Heart right ventricle (tissue), 16 donors: ENCODE measurements at regions not wholly inside any gene's neighbourhood (a gene's known extent, or its start where the extent isn't known, plus 50 kb on each side); places are given as distances from the start of the nearest gene placed in this dataset.

Source experiments
- ATAC-seq, 8 donors: fragments of 200-7000 bp; cut with Tn5 transposase; one replicate each; pipeline ENCODE4 v1.9.1; 2020; ENCODE audit warnings: mild to moderate bottlenecking in 8 of 8, moderate library complexity in 8 of 8, moderate number of reproducible peaks in 1 of 8
- DNase-seq, 2 donors: peaks; one replicate each; pipeline ENCODE4 v3.0.0-alpha.2; 2020
- H3K27ac ChIP-seq, 10 donors: fragments of 200-600 bp; sonication (generic) in 2 of 10; one replicate each; pipeline versions ENCODE4 v1.5.0 to v1.8.0; 2020 to 2022; ENCODE audit warnings: mild to moderate bottlenecking in 3 of 10
- H3K27me3 ChIP-seq, 7 donors: fragments of 200-600 bp; one replicate each; pipeline ENCODE4 v1.8.0; 2021 to 2022; ENCODE audit warnings: mild to moderate bottlenecking in 2 of 7
- H3K36me3 ChIP-seq, 9 donors: fragments of 200-600 bp; sonication (generic) in 1 of 9; one replicate each; pipeline versions ENCODE4 v1.5.0 to v1.8.0; 2020 to 2022; ENCODE audit warnings: mild to moderate bottlenecking in 2 of 9
- H3K4me1 ChIP-seq, 9 donors: fragments of 200-600 bp; sonication (generic) in 1 of 9; one replicate each; pipeline versions ENCODE4 v1.5.0 to v1.8.0; 2020 to 2022; ENCODE audit warnings: mild to moderate bottlenecking in 4 of 9
- H3K4me3 ChIP-seq, 10 donors: fragments of 200-600 bp; sonication (generic) in 2 of 10; one replicate each; pipeline versions ENCODE4 v1.5.0 to v1.8.0; 2020 to 2022; ENCODE audit warnings: mild to moderate bottlenecking in 7 of 10, moderate library complexity in 2 of 10
- H3K9me3 ChIP-seq, 11 donors: fragments of 200-600 bp in 10 of 11; sonication (generic) in 2 of 11; one replicate each; pipeline versions ENCODE4 v1.5.0 to v1.8.0; 2013 to 2022; ENCODE audit warnings: mild to moderate bottlenecking in 2 of 11, control low read depth in 1 of 11, moderate library complexity in 1 of 11
- CTCF ChIP-seq, 9 donors: fragments of 200-600 bp; sonication (generic) in 2 of 9; IDR thresholded peaks; one replicate each; pipeline versions ENCODE4 v1.5.0 to v1.8.0; 2021 to 2022; ENCODE audit warnings: antibody characterized with exemption in 9 of 9, mild to moderate bottlenecking in 5 of 9, moderate library complexity in 1 of 9
- WGBS, 2 donors: extraction: QIAGEN DNeasy Blood & Tissue Kit; methylation state at CpG; one replicate each; pipeline ENCODE4 v1.1.7; 2013; ENCODE audit warnings: inconsistent platforms in 1 of 2; 5-methylcytosine and 5-hydroxymethylcytosine counted together
- intact Hi-C, 10 donors: fragments of 100-400 bp; cut with DNase I; formaldehyde crosslinking; loops; one replicate each; pipeline versions ENCODE4 v1.11.1 to v1.14.2; 2022
- donor health status: Arrhythmogenic right ventricular cardiomyopathy.
- donor health status: ischemic (EF 13 %, LVEDD 7.1; RV severe dilation, severe dysfunction).
- donor health status: healthy with polysubstance abuse.
- donor health status: DM: no; HTN: yes; CAD: no.
- donor health status: DM: no; HTN: no; CAD: no.
- donor health status: ischemic (EF 25% LVEDD 6.9; RV normal size, moderate dysfunction).
- donor health status: ischemic (EF 25% LVEDD 5.7; RV mildly dilated, moderate dysfunction).
- donor health status: healthy.
- donor health status: DM: yes; HTN: yes; CAD: no.
- donor health status: Ischemic cardiomyopathy.
- donor health status: ischemic (EF 35%, LVEDD 5.7; RV mildly dilated, moderate dysfunction).
- donor health status: nonischemic (EF 11% LVEDD 7.7; RV severe dilation, severe dysfunction).
- donor health status: DM: yes; HTN: yes; CAD: no.
- donor health status: PGD.
- donor health status: ischemic (EF 29% LVEDD 5.4; RV normal size, mild dysfunction).
- donor health status: nonischemic (EF 23%, LVEDD 6.1; RV moderate dilation, normal function).

- DNase-seq: no peak
- intact Hi-C loops: no loop called here
- no peaks in the 10 kb centered on the region for H3K4me1 ChIP-seq
- TF ChIP-seq CTCF (IDR thresholded peaks at IDR 0.05): no peak
- H3K9me3 ChIP-seq: peaks cover 0 to 22% (median 0%) of the 10 kb centered on the region in 11 donors
- WGBS, 2 donors: 70 to 71% methylated on average over 2 of the region's 2 CpGs
- H3K27ac ChIP-seq: no peak overlapping the region
- H3K4me3 ChIP-seq: no peak overlapping the region
- H3K36me3 ChIP-seq: no peaks in the 10 kb centered on the region
- ATAC-seq: no peak
- H3K27me3 ChIP-seq: no peaks in the 10 kb centered on the region
These were observed 322.8 kb downstream of the SPATA17 start for GRCh38 chr1:217953922-217954321.

- Histone ChIP-seq H3K27ac (no peak overlapping the region), H3K36me3 (no peaks in the 10 kb centered on the region), H3K27me3 (no peaks in the 10 kb centered on the region), H3K4me1 (no peaks in the 10 kb centered on the region), H3K9me3 (peaks cover 0 to 30% (median 3%) of the 10 kb centered on the region in 11 donors), H3K4me3 (no peak overlapping the region)
- ATAC-seq: no peak
- intact Hi-C loops: no loop called here
- TF ChIP-seq CTCF (IDR thresholded peaks at IDR 0.05): no peak
- no peak for DNase-seq
These were observed 324.6 kb downstream of the SPATA17 start for GRCh38 chr1:217955723-217956122.

GRCh38 chr1:217965156-217965786, 319.8 kb upstream of the RRP15 start:
- H3K36me3 ChIP-seq: no peaks in the 10 kb centered on the region
- H3K4me1 ChIP-seq: no peaks in the 10 kb centered on the region
- ATAC-seq (no peak), DNase-seq (no peak)
- intact Hi-C loops: no loop called here
- H3K27ac ChIP-seq: no peak overlapping the region
- peaks cover 0 to 35% (median 5%) of the 10 kb centered on the region in 11 donors for H3K9me3 ChIP-seq
- H3K4me3 ChIP-seq: no peak overlapping the region
- no peaks in the 10 kb centered on the region for H3K27me3 ChIP-seq
- TF ChIP-seq CTCF (IDR thresholded peaks at IDR 0.05): no peak
- 73 to 74% methylated on average over 8 of the region's 8 CpGs for WGBS, 2 donors

GRCh38 chr1:217968085-217968484, 317.0 kb upstream of the RRP15 start:
- intact Hi-C loops: no loop called here
- no peak overlapping the region for H3K27ac ChIP-seq
- no peaks in the 10 kb centered on the region for H3K36me3 ChIP-seq
- H3K4me1 ChIP-seq: no peaks in the 10 kb centered on the region
- DNase-seq (no peak), ATAC-seq (no peak)
- no peak overlapping the region for H3K4me3 ChIP-seq
- 79 to 83% methylated on average over 7 of the region's 7 CpGs for WGBS, 2 donors
- H3K9me3 ChIP-seq: peaks cover 0 to 34% (median 5%) of the 10 kb centered on the region in 11 donors
- H3K27me3 ChIP-seq: no peaks in the 10 kb centered on the region
- no peak for TF ChIP-seq CTCF (IDR thresholded peaks at IDR 0.05)
